Thyroid gland (tissue), 4 donors: ENCODE measurements at regions not wholly inside any gene's neighbourhood (a gene's known extent, or its start where the extent isn't known, plus 50 kb on each side); places are given as distances from the start of the nearest gene placed in this dataset.

Experiments
- DNase-seq, 2 donors: peaks; one replicate each; pipeline ENCODE4 v3.0.0-alpha.2; 2019
- H3K27ac ChIP-seq, 3 donors: fragments of 200-600 bp; sonication (generic); 1 replicate in 2 of 3; 2 replicates in 1 of 3; pipeline ENCODE4 v1.5.1; 2016 to 2019; ENCODE audit warnings: mild to moderate bottlenecking in 1 of 3, moderate library complexity in 1 of 3
- H3K27me3 ChIP-seq: fragments of 200-600 bp; sonication (generic); one replicate; pipeline ENCODE4 v1.5.1; 2019
- H3K36me3 ChIP-seq, 2 donors: fragments of 200-600 bp; sonication (generic); one replicate each; pipeline ENCODE4 v1.5.1; 2016 to 2019
- H3K4me1 ChIP-seq, 2 donors: fragments of 200-600 bp; sonication (generic); one replicate each; pipeline ENCODE4 v1.5.1; 2017 to 2019
- H3K4me3 ChIP-seq, 3 donors: fragments of 200-600 bp; sonication (generic); replicated peaks in 1 of 3; 1 replicate in 2 of 3; 2 replicates in 1 of 3; pipeline ENCODE4 v1.5.1; 2016; ENCODE audit warnings: mild to moderate bottlenecking in 1 of 3
- H3K9me3 ChIP-seq: fragments of 200-600 bp; sonication (generic); one replicate; pipeline ENCODE4 v1.5.1; 2017
- POLR2A ChIP-seq, 2 donors: fragments of 450-650 bp; IDR thresholded peaks; one replicate each; pipeline ENCODE4 v1.6.1; 2017; ENCODE audit warnings: antibody characterized with exemption in 2 of 2, mild to moderate bottlenecking in 2 of 2, moderate library complexity in 1 of 2
- WGBS, 2 donors: methylation state at CpG; one replicate each; pipeline ENCODE4 v1.1.5; 2017; 5-methylcytosine and 5-hydroxymethylcytosine counted together
- intact Hi-C: fragments of 100-400 bp; cut with DNase I; formaldehyde crosslinking; loops from one replicate; pipeline ENCODE4 v1.15.1; 2023
- TF ChIP-seq, protein P1 (sequence below), 6 experiments: fragments of 200-600 bp in 3 of 6; fragments of 450-650 bp in 3 of 6; sonication (generic) in 3 of 6; IDR thresholded peaks; one replicate each; pipeline ENCODE4 v1.5.1; 2016 to 2019; ENCODE audit warnings: antibody characterized with exemption in 6 of 6, mild to moderate bottlenecking in 2 of 6, inconsistent platforms in 1 of 6, moderate library complexity in 1 of 6

DNA sequence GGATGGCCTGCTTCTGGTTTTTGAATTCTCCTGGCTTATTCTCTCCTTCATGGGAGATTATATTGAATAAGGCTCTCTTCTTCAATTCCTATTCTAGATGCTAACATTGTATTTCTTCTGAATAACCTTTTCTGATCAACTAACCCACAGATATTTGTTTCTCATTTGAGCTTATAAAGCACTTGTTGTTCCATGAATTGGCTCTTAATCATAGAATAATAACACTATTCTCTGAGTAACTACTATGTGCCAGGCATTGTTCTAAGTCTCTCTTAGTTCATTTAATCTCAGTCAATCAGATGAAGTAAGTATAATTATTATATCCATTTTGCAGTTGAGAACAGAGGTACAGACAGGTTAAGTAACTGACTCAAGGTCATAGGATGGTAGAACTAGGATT is 136.3 kb upstream of the MLIP start:
- Histone ChIP-seq H3K4me3 (no peak overlapping the region), H3K4me1 (peaks cover 11 to 16% of the 10 kb centered on the region in 2 donors), H3K27me3 (no peaks in the 10 kb centered on the region), H3K27ac (no peak overlapping the region), H3K9me3 (no peaks in the 10 kb centered on the region), H3K36me3 (no peaks in the 10 kb centered on the region)
- no peak for TF ChIP-seq POLR2A (IDR thresholded peaks at IDR 0.05)
- TF ChIP-seq, protein P1, sequence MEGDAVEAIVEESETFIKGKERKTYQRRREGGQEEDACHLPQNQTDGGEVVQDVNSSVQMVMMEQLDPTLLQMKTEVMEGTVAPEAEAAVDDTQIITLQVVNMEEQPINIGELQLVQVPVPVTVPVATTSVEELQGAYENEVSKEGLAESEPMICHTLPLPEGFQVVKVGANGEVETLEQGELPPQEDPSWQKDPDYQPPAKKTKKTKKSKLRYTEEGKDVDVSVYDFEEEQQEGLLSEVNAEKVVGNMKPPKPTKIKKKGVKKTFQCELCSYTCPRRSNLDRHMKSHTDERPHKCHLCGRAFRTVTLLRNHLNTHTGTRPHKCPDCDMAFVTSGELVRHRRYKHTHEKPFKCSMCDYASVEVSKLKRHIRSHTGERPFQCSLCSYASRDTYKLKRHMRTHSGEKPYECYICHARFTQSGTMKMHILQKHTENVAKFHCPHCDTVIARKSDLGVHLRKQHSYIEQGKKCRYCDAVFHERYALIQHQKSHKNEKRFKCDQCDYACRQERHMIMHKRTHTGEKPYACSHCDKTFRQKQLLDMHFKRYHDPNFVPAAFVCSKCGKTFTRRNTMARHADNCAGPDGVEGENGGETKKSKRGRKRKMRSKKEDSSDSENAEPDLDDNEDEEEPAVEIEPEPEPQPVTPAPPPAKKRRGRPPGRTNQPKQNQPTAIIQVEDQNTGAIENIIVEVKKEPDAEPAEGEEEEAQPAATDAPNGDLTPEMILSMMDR (IDR thresholded peaks at IDR 0.05): no peak
- no peak for DNase-seq
- intact Hi-C loops: no loop called here

DNA sequence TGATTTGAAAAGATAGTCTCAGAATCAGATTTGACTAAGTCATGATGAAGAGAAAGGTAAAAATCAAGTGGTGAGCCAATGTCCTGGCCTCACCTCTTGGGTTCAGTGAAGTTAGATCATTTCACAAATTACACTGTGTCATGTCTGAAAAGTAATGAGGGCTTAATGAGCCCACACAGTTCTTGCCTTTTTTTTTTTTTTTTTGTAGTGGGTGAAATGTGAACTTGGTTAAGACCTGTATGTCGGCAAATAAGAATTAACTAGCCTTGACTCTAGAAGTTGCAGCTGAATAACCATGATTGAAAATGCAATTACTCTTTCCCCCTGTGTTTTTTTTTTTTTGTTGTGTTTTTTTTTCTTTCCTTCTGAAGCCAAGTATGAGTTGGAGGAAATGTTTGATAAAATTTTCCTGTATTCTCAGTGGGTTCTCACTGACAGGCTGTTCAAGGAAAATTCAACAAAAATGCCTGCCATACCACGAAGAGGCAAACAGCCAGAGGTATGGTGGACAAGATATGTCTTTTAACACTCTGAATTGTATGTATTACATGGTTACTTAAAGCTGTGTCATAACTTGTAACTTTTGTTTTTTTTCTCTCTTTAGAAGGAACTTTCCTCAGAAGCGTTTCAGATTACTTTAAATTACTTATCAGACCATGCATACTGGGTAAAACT is 135.2 kb upstream of the MLIP start:
- Histone ChIP-seq H3K27me3 (no peaks in the 10 kb centered on the region), H3K27ac (peak overlapping the region; percentile 6 to 53 (median 52)), H3K9me3 (no peaks in the 10 kb centered on the region), H3K36me3 (no peaks in the 10 kb centered on the region), H3K4me1 (peaks cover 11 to 16% of the 10 kb centered on the region in 2 donors), H3K4me3 (no peak overlapping the region)
- intact Hi-C loops: no loop called here
- 35 to 43% methylated on average over 3 of the region's 3 CpGs for WGBS, 2 donors
- no peak for DNase-seq
- TF ChIP-seq POLR2A (IDR thresholded peaks at IDR 0.05): no peak
- TF ChIP-seq, protein P1 (IDR thresholded peaks at IDR 0.05): no peak

DNA sequence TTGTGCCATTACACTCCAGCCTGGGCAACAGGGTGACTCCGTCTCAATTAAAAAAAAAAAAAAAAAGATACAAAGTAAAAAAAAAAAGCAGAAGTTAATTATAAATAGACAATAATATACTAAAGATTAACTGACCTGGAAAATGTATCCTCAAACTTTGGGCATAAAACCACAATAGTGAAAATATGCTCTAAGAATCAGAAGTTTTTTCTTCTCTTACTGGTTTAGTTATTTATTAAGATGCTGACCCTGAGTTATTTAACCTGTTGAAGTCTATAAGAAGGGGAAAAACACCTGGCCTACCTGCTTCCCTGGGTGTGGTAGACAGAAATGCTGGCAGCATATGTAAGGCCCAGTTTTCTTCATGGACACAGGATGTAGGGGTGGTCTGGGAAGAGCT is 133.7 kb upstream of the MLIP start:
- intact Hi-C loops: no loop called here
- H3K4me1 ChIP-seq: peaks cover 22% of the 10 kb centered on the region in 2 donors
- DNase-seq: no peak
- H3K36me3 ChIP-seq: no peaks in the 10 kb centered on the region
- H3K9me3 ChIP-seq: no peaks in the 10 kb centered on the region
- TF ChIP-seq, protein P1 (IDR thresholded peaks at IDR 0.05): no peak
- no peak for TF ChIP-seq POLR2A (IDR thresholded peaks at IDR 0.05)
- no peak overlapping the region for H3K4me3 ChIP-seq
- peak overlapping the region in 1 of 3 donors; percentile 52 for H3K27ac ChIP-seq
- 90% methylated on average over 1 of the region's 1 CpG for WGBS, 2 donors
- no peaks in the 10 kb centered on the region for H3K27me3 ChIP-seq

DNA sequence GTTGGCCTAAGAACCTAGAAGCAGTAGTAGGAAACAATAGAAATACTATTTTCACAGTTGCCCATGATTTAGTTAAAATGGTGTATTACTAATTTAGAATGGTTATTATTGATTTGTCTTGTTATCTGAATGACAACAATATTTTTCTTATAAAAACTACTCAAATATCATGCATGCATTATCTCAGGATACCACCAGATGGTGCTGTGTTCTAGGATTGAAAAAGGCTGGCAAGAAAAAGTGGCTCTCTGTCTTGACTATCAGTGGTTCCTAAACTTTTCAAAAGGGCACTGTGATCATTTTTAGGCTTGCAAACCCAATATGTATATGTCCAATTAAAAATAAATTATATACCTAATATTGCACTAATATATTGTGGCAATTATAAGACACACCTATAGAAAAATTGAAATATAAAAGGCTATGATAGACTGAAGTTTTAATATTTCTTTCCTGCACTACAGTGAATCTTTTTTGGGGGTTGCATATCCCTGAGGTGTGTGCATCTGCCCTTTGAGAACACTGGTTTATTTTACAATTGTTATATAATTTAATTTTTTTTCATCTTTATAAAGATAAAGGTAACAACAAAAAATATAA is 131.7 kb upstream of the MLIP start:
- no peaks in the 10 kb centered on the region for H3K36me3 ChIP-seq
- no peak overlapping the region for H3K27ac ChIP-seq
- intact Hi-C loops: loop anchor here (10.0 kb wide), 1 partner anchor 95 kb away; no protein-coding TSS in a partner anchor
- no peak for DNase-seq
- no peak overlapping the region for H3K4me3 ChIP-seq
- TF ChIP-seq, protein P1 (IDR thresholded peaks at IDR 0.05): peak; percentile 54 to 84 (median 80)
- no peak for TF ChIP-seq POLR2A (IDR thresholded peaks at IDR 0.05)
- H3K4me1 ChIP-seq: peaks cover 32% of the 10 kb centered on the region in 2 donors
- no peaks in the 10 kb centered on the region for H3K27me3 ChIP-seq
- no peaks in the 10 kb centered on the region for H3K9me3 ChIP-seq

DNA sequence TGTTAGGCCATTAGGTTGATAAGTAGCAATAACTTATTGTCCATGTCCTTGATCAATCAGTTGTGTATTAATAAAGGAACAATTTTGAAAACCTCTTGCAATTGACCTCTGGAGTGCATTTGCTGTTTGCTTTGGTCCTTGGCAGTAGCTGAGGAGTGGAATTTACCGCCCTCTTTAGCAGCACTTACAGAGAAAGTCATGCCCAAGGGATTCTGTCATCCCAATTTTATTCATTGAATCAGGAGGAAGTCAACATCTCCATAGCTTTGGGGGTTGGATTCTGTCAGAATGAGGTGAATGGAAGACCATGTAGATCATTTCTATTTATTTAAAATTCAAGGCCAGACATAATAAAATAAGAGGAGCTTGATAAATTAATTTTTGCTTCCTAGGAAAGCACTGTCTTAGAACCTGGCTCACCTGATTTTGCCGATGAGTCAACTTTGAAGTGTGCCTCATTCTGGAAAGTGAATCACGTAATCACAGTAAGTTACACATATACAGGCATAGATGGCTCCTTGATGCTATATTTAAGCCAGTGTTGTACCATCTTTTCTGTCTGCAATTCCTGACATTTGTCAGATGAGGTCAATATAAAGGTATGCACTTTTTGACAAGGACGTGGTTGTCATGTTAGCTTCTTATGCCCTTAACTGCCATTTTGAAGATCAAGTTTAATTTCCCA is 128.7 kb upstream of the MLIP start:
- TF ChIP-seq POLR2A (IDR thresholded peaks at IDR 0.05): no peak
- TF ChIP-seq, protein P1 (IDR thresholded peaks at IDR 0.05): no peak
- intact Hi-C loops: loop anchor here (10.0 kb wide), 1 partner anchor 92 kb away; no protein-coding TSS in a partner anchor
- 58 to 68% methylated on average over 4 of the region's 4 CpGs for WGBS, 2 donors

More for the DNA sequence above, 128.7 kb upstream of the MLIP start:
- Histone ChIP-seq H3K27me3 (no peaks in the 10 kb centered on the region), H3K9me3 (no peaks in the 10 kb centered on the region), H3K4me3 (no peak overlapping the region), H3K27ac (peak overlapping the region in 2 of 3 donors; percentile 62 to 78), H3K36me3 (no peaks in the 10 kb centered on the region), H3K4me1 (peaks cover 28 to 32% of the 10 kb centered on the region in 2 donors)
- peak; percentile 32 to 41 for DNase-seq
